ENCODE measurements at regions not wholly inside any gene's neighbourhood (a gene's known extent, or its start where the extent isn't known, plus 50 kb on each side); places are given as distances from the start of the nearest gene placed in this dataset.
"Not testable (repeated sequence)": the region's sequence is repeated elsewhere in the genome, so short reads cannot be mapped to it uniquely, and the experiment has no call there.

DNA sequence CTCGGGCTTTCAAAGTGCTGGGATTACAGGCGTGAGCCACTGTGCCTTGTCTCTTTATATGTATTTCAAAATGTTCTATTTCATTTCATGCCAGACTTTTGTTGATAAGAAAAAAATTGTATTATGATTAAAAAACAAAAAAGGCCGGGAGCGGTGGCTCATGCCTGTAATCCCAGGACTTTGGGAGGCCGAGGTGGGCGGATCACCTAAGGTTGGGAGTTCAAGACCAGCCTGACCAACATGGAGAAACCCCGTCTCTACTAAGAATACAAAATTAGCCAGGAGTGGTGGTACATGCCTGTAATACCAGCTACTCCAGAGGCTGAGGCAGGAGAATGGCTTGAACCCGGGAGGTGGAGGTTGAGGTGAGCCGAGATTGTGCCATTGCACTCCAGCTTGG, 121.9 kb downstream of the KCNJ18 start:
- TF ChIP-seq CTCF, POLR2A, POLR2AphosphoS5 (IDR thresholded peaks at IDR 0.05): not testable (repeated sequence)
